GM12878 (cell line): ENCODE measurements at regions not wholly inside any gene's neighbourhood (a gene's known extent, or its start where the extent isn't known, plus 50 kb on each side); places are given as distances from the start of the nearest gene placed in this dataset.

Experiments
- ATAC-seq: fragments of 200-7000 bp; cut with Tn5 transposase; 3 replicates; pipeline ENCODE4 v1.9.1; 2020; ENCODE audit warnings: mild to moderate bottlenecking, moderate library complexity
- BruUV-seq: library from RNA; stranded (reverse); fragments of 400-500 nt; replicated peaks from 2 replicates; lab custom pipeline; 2021; lab: Mats Ljungman, UMichigan
- CTCF ChIA-PET: fragments of 300-600 bp; sonication (Branson Sonifier 250); formaldehyde crosslinking; extraction: SDS; loops from one replicate; lab custom pipeline; 2021; ENCODE audit warnings: inconsistent platforms; lab: Yijun Ruan, JAX
- POLR2A ChIA-PET: fragments of 350-600 bp; formaldehyde crosslinking; extraction: SDS; loops from one replicate; lab custom pipeline; 2021; ENCODE audit warnings: inconsistent platforms; lab: Charles Lee
- RAD21 ChIA-PET: fragments of 300-600 bp; sonication (Branson Sonifier 250); formaldehyde crosslinking; loops from one replicate; lab custom pipeline; 2023; ENCODE audit warnings: antibody characterized with exemption; ENCODE audit not compliant: unreplicated experiment; lab: Charles Lee
- SMC1A ChIA-PET: fragments of 300-600 bp; sonication (Branson Sonifier 250); formaldehyde crosslinking; loops from one replicate; lab custom pipeline; 2023; ENCODE audit not compliant: unreplicated experiment, uncharacterized antibody; lab: Charles Lee
- DNase-seq: peaks from one replicate; pipeline ENCODE4 v3.0.0-alpha.2; 2011; ENCODE audit warnings: low read depth, low spot score
- FAIRE-seq: peaks from 3 replicates; lab custom pipeline; 2011; peaks lifted over from hg19 to GRCh38; lab: Jason Lieb, UNC
- H2AFZ ChIP-seq: 2 replicates; pipeline ENCODE4 v1.6.0; 2011; ENCODE audit warnings: low read depth, low read length, control low read depth; ENCODE audit not compliant: control insufficient read depth
- H3K27ac ChIP-seq: 2 replicates; pipeline ENCODE4 v1.5.1; 2011; ENCODE audit warnings: control low read depth; ENCODE audit not compliant: control insufficient read depth, insufficient read depth
- H3K27me3 ChIP-seq, 2 experiments: replicated peaks in 1 of 2; 2 replicates each; pipeline versions ENCODE4 v1.6.0 to v1.6.1; 2011; ENCODE audit warnings: low read length in 1 of 2; ENCODE audit not compliant: control insufficient read depth in 2 of 2, insufficient read depth in 2 of 2
- H3K36me3 ChIP-seq, 2 experiments: 2 replicates each; pipeline ENCODE4 v1.5.1; 2011; ENCODE audit warnings: low read length in 1 of 2; ENCODE audit not compliant: control insufficient read depth in 2 of 2, insufficient read depth in 2 of 2
- H3K4me1 ChIP-seq: 2 replicates; pipeline ENCODE4 v1.6.1; 2011; ENCODE audit warnings: mild to moderate bottlenecking, low read length, moderate library complexity, mixed read lengths; ENCODE audit not compliant: control insufficient read depth, insufficient read depth
- H3K4me2 ChIP-seq: 2 replicates; pipeline ENCODE4 v1.6.0; 2011; ENCODE audit warnings: control low read depth; ENCODE audit not compliant: control insufficient read depth, insufficient read depth
- H3K4me3 ChIP-seq: fragments of 200-600 bp; sonication (generic); 2 replicates; pipeline ENCODE4 v1.5.1; 2016
- H3K79me2 ChIP-seq: 2 replicates; pipeline ENCODE4 v1.6.0; 2011; ENCODE audit warnings: low read length; ENCODE audit not compliant: control insufficient read depth, insufficient read depth
- H3K9ac ChIP-seq: 2 replicates; pipeline ENCODE4 v1.8.0; 2011; ENCODE audit warnings: low read length, control low read depth, mixed read lengths; ENCODE audit not compliant: control insufficient read depth, insufficient read depth
- H3K9me3 ChIP-seq: replicated peaks from 3 replicates; pipeline ENCODE4 v1.5.1; 2011; ENCODE audit warnings: mild to moderate bottlenecking, low read length; ENCODE audit not compliant: control insufficient read depth, insufficient read depth
- H4K20me1 ChIP-seq: 2 replicates; pipeline ENCODE4 v1.6.0; 2011; ENCODE audit not compliant: control insufficient read depth, insufficient read depth
- KLF5 ChIP-seq: fragments of 450-650 bp; IDR thresholded peaks from 2 replicates; pipeline ENCODE4 v1.6.1; 2014; ENCODE audit warnings: mild to moderate bottlenecking; ENCODE audit not compliant: partially characterized antibody
- NRF1 ChIP-seq: conservative IDR thresholded peaks from 2 replicates; pipeline ENCODE4 v1.6.1; 2011; ENCODE audit warnings: mild to moderate bottlenecking, low read depth, low read length, improper control_type of control experiment
- POLR2AphosphoS2 ChIP-seq: IDR thresholded peaks from 2 replicates; pipeline ENCODE4 v1.6.1; 2011; ENCODE audit warnings: low read depth, mild to moderate bottlenecking, low read length, improper control_type of control experiment, moderate library complexity
- SMC3 ChIP-seq: IDR thresholded peaks from 2 replicates; pipeline ENCODE4 v1.6.1; 2011; ENCODE audit warnings: low read length, improper control_type of control experiment, borderline replicate concordance
- SP1 ChIP-seq: IDR thresholded peaks from one replicate; pipeline ENCODE4 v1.6.1; 2011; ENCODE audit warnings: low read depth, low read length
- TCF12 ChIP-seq: IDR thresholded peaks from 2 replicates; pipeline ENCODE4 v1.6.1; 2011; ENCODE audit warnings: low read depth, mild to moderate bottlenecking, low read length
- WGBS: methylation state at CpG from one replicate; pipeline ENCODE4 v1.1.6; 2016; ENCODE audit warnings: low lambda C conversion rate; ENCODE audit not compliant: insufficient replicate concordance, insufficient coverage; ENCODE audit errors: missing lambda C conversion rate; 5-methylcytosine and 5-hydroxymethylcytosine counted together
- in situ Hi-C: fragments of 300-500 bp; cut with MboI; formaldehyde crosslinking; loops from 9 replicates; pipeline ENCODE4 v1.14.3; 2018; ENCODE audit warnings: mixed read lengths
- intact Hi-C: fragments of 100-400 bp; cut with micrococcal nuclease; formaldehyde crosslinking; loops from one replicate; pipeline ENCODE4 v1.14.2; 2022; ENCODE audit not compliant: unreplicated experiment
- TF ChIP-seq, protein P1 (sequence below): fragments of 450-650 bp; IDR thresholded peaks from 2 replicates; pipeline ENCODE4 v1.6.1; 2016; ENCODE audit warnings: mild to moderate bottlenecking, moderate library complexity, borderline replicate concordance
- TF ChIP-seq, protein P2 (sequence below): fragments of 450-650 bp; formaldehyde crosslinking; IDR thresholded peaks from 2 replicates; pipeline ENCODE4 v1.5.0; 2022; ENCODE audit warnings: mild to moderate bottlenecking, missing genetic modification characterization
- TF ChIP-seq, protein P3 (sequence below): fragments of 450-650 bp; IDR thresholded peaks from 2 replicates; pipeline ENCODE4 v1.6.1; 2017; ENCODE audit warnings: mild to moderate bottlenecking, low read depth, inconsistent platforms; ENCODE audit not compliant: poor library complexity, severe bottlenecking
- TF ChIP-seq, protein P4 (sequence below): fragments of 450-650 bp; formaldehyde crosslinking; IDR thresholded peaks from 2 replicates; pipeline ENCODE4 v1.4.0; 2022; ENCODE audit warnings: mild to moderate bottlenecking, moderate library complexity

DNA sequence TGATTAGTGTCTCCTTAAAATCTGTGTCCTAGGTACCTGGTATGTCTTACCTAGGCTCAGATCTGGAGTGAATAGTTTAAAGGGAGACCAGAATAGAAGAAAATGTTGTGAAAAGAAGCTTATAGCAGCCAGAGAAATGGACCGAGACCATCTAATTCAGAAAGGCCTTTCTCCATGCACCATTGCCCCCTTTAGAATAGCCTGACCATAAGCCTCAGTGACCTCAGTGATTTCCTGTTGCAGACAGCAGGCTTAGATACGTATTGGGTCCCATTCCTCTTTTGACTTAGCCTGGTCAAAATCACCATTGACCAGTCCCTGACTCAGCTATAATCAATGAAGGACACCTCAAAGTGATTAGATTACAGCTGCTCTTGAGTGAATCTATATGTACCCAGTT is 690.7 kb upstream of the KLHL29 start:
- H2AFZ ChIP-seq, result no peak overlapping the region
- CTCF ChIA-PET, result no interaction called here
- FAIRE-seq, result no peak
- H3K9ac ChIP-seq, result no peak overlapping the region
- H3K79me2 ChIP-seq, result no peaks in the 10 kb centered on the region
- H3K27me3 ChIP-seq, result no peaks in the 10 kb centered on the region
- no peaks in the 10 kb centered on the region for H3K36me3 ChIP-seq
- H3K4me2 ChIP-seq, result no peak overlapping the region
- in situ Hi-C loops (no loop called here), intact Hi-C loops (no loop called here)
- no peaks in the 10 kb centered on the region for H3K9me3 ChIP-seq
- POLR2A ChIA-PET, result no interaction called here
- BruUV-seq, result no TSS peak
- H3K4me3 ChIP-seq, result no peak overlapping the region
- RAD21 ChIA-PET, result no interaction called here
- H3K27ac ChIP-seq, result no peak overlapping the region
- H3K4me1 ChIP-seq, result no peaks in the 10 kb centered on the region
- DNase-seq, result no peak
- WGBS, result 3% methylated on average over 2 of the region's 2 CpGs
- H4K20me1 ChIP-seq, result no peaks in the 10 kb centered on the region
- SMC1A ChIA-PET, result no interaction called here
- peak; percentile 57; the same call in 2 of the 3 replicates for ATAC-seq
- TF ChIP-seq, protein P1, sequence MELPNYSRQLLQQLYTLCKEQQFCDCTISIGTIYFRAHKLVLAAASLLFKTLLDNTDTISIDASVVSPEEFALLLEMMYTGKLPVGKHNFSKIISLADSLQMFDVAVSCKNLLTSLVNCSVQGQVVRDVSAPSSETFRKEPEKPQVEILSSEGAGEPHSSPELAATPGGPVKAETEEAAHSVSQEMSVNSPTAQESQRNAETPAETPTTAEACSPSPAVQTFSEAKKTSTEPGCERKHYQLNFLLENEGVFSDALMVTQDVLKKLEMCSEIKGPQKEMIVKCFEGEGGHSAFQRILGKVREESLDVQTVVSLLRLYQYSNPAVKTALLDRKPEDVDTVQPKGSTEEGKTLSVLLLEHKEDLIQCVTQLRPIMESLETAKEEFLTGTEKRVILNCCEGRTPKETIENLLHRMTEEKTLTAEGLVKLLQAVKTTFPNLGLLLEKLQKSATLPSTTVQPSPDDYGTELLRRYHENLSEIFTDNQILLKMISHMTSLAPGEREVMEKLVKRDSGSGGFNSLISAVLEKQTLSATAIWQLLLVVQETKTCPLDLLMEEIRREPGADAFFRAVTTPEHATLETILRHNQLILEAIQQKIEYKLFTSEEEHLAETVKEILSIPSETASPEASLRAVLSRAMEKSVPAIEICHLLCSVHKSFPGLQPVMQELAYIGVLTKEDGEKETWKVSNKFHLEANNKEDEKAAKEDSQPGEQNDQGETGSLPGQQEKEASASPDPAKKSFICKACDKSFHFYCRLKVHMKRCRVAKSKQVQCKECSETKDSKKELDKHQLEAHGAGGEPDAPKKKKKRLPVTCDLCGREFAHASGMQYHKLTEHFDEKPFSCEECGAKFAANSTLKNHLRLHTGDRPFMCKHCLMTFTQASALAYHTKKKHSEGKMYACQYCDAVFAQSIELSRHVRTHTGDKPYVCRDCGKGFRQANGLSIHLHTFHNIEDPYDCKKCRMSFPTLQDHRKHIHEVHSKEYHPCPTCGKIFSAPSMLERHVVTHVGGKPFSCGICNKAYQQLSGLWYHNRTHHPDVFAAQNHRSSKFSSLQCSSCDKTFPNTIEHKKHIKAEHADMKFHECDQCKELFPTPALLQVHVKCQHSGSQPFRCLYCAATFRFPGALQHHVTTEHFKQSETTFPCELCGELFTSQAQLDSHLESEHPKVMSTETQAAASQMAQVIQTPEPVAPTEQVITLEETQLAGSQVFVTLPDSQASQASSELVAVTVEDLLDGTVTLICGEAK, result no peak
- TF ChIP-seq, protein P2, sequence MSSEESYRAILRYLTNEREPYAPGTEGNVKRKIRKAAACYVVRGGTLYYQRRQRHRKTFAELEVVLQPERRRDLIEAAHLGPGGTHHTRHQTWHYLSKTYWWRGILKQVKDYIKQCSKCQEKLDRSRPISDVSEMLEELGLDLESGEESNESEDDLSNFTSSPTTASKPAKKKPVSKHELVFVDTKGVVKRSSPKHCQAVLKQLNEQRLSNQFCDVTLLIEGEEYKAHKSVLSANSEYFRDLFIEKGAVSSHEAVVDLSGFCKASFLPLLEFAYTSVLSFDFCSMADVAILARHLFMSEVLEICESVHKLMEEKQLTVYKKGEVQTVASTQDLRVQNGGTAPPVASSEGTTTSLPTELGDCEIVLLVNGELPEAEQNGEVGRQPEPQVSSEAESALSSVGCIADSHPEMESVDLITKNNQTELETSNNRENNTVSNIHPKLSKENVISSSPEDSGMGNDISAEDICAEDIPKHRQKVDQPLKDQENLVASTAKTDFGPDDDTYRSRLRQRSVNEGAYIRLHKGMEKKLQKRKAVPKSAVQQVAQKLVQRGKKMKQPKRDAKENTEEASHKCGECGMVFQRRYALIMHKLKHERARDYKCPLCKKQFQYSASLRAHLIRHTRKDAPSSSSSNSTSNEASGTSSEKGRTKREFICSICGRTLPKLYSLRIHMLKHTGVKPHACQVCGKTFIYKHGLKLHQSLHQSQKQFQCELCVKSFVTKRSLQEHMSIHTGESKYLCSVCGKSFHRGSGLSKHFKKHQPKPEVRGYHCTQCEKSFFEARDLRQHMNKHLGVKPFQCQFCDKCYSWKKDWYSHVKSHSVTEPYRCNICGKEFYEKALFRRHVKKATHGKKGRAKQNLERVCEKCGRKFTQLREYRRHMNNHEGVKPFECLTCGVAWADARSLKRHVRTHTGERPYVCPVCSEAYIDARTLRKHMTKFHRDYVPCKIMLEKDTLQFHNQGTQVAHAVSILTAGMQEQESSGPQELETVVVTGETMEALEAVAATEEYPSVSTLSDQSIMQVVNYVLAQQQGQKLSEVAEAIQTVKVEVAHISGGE (CRISPR knock-in tag), result no peak
- no peak for TF ChIP-seq NRF1
- TF ChIP-seq KLF5, result no peak
- TF ChIP-seq POLR2AphosphoS2, result no peak
- TF ChIP-seq SMC3, result no peak
- TF ChIP-seq, protein P3, sequence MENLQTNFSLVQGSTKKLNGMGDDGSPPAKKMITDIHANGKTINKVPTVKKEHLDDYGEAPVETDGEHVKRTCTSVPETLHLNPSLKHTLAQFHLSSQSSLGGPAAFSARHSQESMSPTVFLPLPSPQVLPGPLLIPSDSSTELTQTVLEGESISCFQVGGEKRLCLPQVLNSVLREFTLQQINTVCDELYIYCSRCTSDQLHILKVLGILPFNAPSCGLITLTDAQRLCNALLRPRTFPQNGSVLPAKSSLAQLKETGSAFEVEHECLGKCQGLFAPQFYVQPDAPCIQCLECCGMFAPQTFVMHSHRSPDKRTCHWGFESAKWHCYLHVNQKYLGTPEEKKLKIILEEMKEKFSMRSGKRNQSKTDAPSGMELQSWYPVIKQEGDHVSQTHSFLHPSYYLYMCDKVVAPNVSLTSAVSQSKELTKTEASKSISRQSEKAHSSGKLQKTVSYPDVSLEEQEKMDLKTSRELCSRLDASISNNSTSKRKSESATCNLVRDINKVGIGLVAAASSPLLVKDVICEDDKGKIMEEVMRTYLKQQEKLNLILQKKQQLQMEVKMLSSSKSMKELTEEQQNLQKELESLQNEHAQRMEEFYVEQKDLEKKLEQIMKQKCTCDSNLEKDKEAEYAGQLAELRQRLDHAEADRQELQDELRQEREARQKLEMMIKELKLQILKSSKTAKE, result no peak
- TF ChIP-seq TCF12, result no peak
- TF ChIP-seq, protein P4, sequence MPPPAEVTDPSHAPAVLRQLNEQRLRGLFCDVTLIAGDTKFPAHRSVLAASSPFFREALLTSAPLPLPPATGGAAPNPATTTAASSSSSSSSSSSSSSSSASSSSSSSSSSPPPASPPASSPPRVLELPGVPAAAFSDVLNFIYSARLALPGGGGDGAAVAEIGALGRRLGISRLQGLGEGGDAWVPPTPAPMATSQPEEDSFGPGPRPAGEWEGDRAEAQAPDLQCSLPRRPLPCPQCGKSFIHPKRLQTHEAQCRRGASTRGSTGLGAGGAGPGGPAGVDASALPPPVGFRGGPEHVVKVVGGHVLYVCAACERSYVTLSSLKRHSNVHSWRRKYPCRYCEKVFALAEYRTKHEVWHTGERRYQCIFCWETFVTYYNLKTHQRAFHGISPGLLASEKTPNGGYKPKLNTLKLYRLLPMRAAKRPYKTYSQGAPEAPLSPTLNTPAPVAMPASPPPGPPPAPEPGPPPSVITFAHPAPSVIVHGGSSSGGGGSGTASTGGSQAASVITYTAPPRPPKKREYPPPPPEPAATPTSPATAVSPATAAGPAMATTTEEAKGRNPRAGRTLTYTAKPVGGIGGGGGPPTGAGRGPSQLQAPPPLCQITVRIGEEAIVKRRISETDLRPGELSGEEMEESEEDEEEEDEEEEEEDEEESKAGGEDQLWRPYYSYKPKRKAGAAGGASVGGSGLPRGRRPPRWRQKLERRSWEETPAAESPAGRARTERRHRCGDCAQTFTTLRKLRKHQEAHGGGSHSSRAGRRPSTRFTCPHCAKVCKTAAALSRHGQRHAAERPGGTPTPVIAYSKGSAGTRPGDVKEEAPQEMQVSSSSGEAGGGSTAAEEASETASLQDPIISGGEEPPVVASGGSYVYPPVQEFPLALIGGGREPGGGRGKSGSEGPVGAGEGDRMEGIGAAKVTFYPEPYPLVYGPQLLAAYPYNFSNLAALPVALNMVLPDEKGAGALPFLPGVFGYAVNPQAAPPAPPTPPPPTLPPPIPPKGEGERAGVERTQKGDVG (CRISPR knock-in tag), result no peak
- TF ChIP-seq SP1, result no peak
